IMR-90 (cell line): ENCODE measurements at regions not wholly inside any gene's neighbourhood (a gene's known extent, or its start where the extent isn't known, plus 50 kb on each side); places are given as distances from the start of the nearest gene placed in this dataset.

ENCODE experiments used
- ATAC-seq: fragments of 200-7000 bp; cut with Tn5 transposase; 2 replicates; pipeline ENCODE4 v1.9.1; 2020; ENCODE audit warnings: low read depth, mild to moderate bottlenecking, moderate library complexity
- BruUV-seq: library from RNA; stranded (reverse); fragments of 400-500 nt; replicated peaks from 2 replicates; lab custom pipeline; 2021; lab: Mats Ljungman, UMichigan
- CTCF ChIA-PET: fragments of 300-600 bp; formaldehyde crosslinking; extraction: SDS; loops from one replicate; lab custom pipeline; 2021; ENCODE audit warnings: antibody characterized with exemption; lab: Yijun Ruan, JAX
- POLR2A ChIA-PET: fragments of 300-600 bp; sonication (Branson Sonifier 250); formaldehyde crosslinking; loops from one replicate; lab custom pipeline; 2022; ENCODE audit warnings: antibody characterized with exemption; ENCODE audit not compliant: unreplicated experiment; lab: Charles Lee
- DNase-seq: peaks from one replicate; pipeline ENCODE4 v3.0.0; 2013
- H2AFZ ChIP-seq: replicated peaks from 2 replicates; pipeline ENCODE3; 2013; ENCODE audit warnings: low read length, mild to moderate bottlenecking; ENCODE audit not compliant: poor library complexity
- H2AK5ac ChIP-seq: 2 replicates; pipeline ENCODE4 v1.6.1; 2013; ENCODE audit warnings: low read depth, low read length, inconsistent platforms
- H2AK9ac ChIP-seq: replicated peaks from 2 replicates; pipeline ENCODE3; 2013; ENCODE audit warnings: mild to moderate bottlenecking, low read depth, low read length, moderate library complexity; ENCODE audit not compliant: poor library complexity
- H2BK120ac ChIP-seq: 2 replicates; pipeline ENCODE4 v1.6.1; 2013; ENCODE audit warnings: low read depth, low read length, inconsistent platforms
- H2BK15ac ChIP-seq: 3 replicates; pipeline ENCODE4 v1.6.1; 2013; ENCODE audit warnings: low read depth, low read length, inconsistent platforms
- H2BK20ac ChIP-seq: 2 replicates; pipeline ENCODE4 v1.6.1; 2013; ENCODE audit warnings: low read depth, mild to moderate bottlenecking, inconsistent platforms, low read length, moderate library complexity
- H2BK5ac ChIP-seq: 2 replicates; pipeline ENCODE4 v1.6.1; 2013; ENCODE audit warnings: mild to moderate bottlenecking, low read depth, low read length, inconsistent platforms; ENCODE audit not compliant: poor library complexity, severe bottlenecking
- H3K14ac ChIP-seq: replicated peaks from 2 replicates; pipeline ENCODE4 v1.6.1; 2013; ENCODE audit warnings: low read depth, low read length, inconsistent platforms
- H3K18ac ChIP-seq: 2 replicates; pipeline ENCODE4 v1.6.1; 2013; ENCODE audit warnings: low read depth, low read length, control low read depth
- H3K23ac ChIP-seq: 2 replicates; pipeline ENCODE4 v1.6.1; 2013; ENCODE audit warnings: low read depth, low read length, inconsistent platforms
- H3K27ac ChIP-seq: 2 replicates; pipeline ENCODE4 v1.5.1; 2013; ENCODE audit warnings: mild to moderate bottlenecking, control low read depth, low read length; ENCODE audit not compliant: insufficient read depth
- H3K27me3 ChIP-seq: 2 replicates; pipeline ENCODE4 v1.6.1; 2013; ENCODE audit warnings: low read length; ENCODE audit not compliant: control insufficient read depth, insufficient read depth
- H3K36me3 ChIP-seq: 2 replicates; pipeline ENCODE4 v1.6.1; 2013; ENCODE audit warnings: low read length, mixed read lengths; ENCODE audit not compliant: control insufficient read depth, insufficient read depth
- H3K4ac ChIP-seq: 2 replicates; pipeline ENCODE4 v1.6.1; 2013; ENCODE audit warnings: low read depth, low read length, inconsistent platforms
- H3K4me1 ChIP-seq: 2 replicates; pipeline ENCODE4 v1.6.1; 2013; ENCODE audit warnings: low read length, mixed read lengths; ENCODE audit not compliant: control insufficient read depth, insufficient read depth
- H3K4me2 ChIP-seq: 2 replicates; pipeline ENCODE4 v1.6.1; 2013; ENCODE audit warnings: low read depth, mild to moderate bottlenecking, control low read depth, low read length, moderate library complexity
- H3K4me3 ChIP-seq: 2 replicates; pipeline ENCODE4 v1.5.1; 2013; ENCODE audit warnings: low read depth, mild to moderate bottlenecking, control low read depth, low read length, moderate library complexity; ENCODE audit not compliant: insufficient read depth
- H3K56ac ChIP-seq: 2 replicates; pipeline ENCODE4 v1.6.1; 2013; ENCODE audit warnings: low read length, inconsistent platforms; ENCODE audit not compliant: insufficient read depth; ENCODE audit errors: extremely low read depth
- H3K79me1 ChIP-seq, 2 experiments: 2 replicates each; pipeline ENCODE4 v1.6.1; 2013; ENCODE audit warnings: low read length in 2 of 2, inconsistent platforms in 1 of 2, low read depth in 1 of 2
- H3K9ac ChIP-seq: 2 replicates; pipeline ENCODE4 v1.6.1; 2013; ENCODE audit warnings: low read depth, low read length, control low read depth
- H3K9me1 ChIP-seq: 2 replicates; pipeline ENCODE4 v1.6.1; 2013; ENCODE audit warnings: low read length, inconsistent platforms; ENCODE audit not compliant: insufficient read depth
- H3K9me3 ChIP-seq: 2 replicates; pipeline ENCODE4 v1.6.1; 2013; ENCODE audit warnings: low read length; ENCODE audit not compliant: control insufficient read depth, insufficient read depth
- H4K20me1 ChIP-seq: 2 replicates; pipeline ENCODE4 v1.6.1; 2013; ENCODE audit warnings: low read length, inconsistent platforms; ENCODE audit not compliant: insufficient read depth
- H4K5ac ChIP-seq: 2 replicates; pipeline ENCODE4 v1.6.1; 2013; ENCODE audit warnings: mild to moderate bottlenecking, low read depth, low read length, control low read depth
- H4K8ac ChIP-seq, 2 experiments: 2 replicates each; pipeline ENCODE4 v1.6.1; 2013; ENCODE audit warnings: low read depth in 2 of 2, low read length in 2 of 2, control low read depth in 1 of 2, inconsistent platforms in 1 of 2
- H4K91ac ChIP-seq: 2 replicates; pipeline ENCODE4 v1.6.1; 2013; ENCODE audit warnings: low read depth, low read length, inconsistent platforms; ENCODE audit not compliant: insufficient read depth
- BHLHE40 ChIP-seq: fragments of 150-350 bp; IDR thresholded peaks from 2 replicates; pipeline ENCODE4 v1.6.1; 2016; ENCODE audit warnings: mild to moderate bottlenecking, low read depth, low read length
- CHD1 ChIP-seq: IDR thresholded peaks from 2 replicates; pipeline ENCODE4 v1.6.1; 2012; ENCODE audit warnings: low read depth, low read length, improper control_type of control experiment
- CTCF ChIP-seq: conservative IDR thresholded peaks from 2 replicates; pipeline ENCODE4 v1.5.1; 2012; ENCODE audit warnings: mild to moderate bottlenecking, low read depth, low read length, improper control_type of control experiment
- FOS ChIP-seq: fragments of 150-350 bp; IDR thresholded peaks from 2 replicates; pipeline ENCODE4 v1.6.1; 2016; ENCODE audit warnings: low read depth, low read length
- MXI1 ChIP-seq: IDR thresholded peaks from 2 replicates; pipeline ENCODE4 v1.6.1; 2012; ENCODE audit warnings: low read depth, mild to moderate bottlenecking, low read length, moderate library complexity, borderline replicate concordance
- POLR2A ChIP-seq: IDR thresholded peaks from 2 replicates; pipeline ENCODE4 v1.6.1; 2012; ENCODE audit warnings: mild to moderate bottlenecking, low read depth, low read length
- WGBS, 2 experiments: methylation state at CpG; one replicate each; pipeline versions ENCODE4 v1.1.5 to v1.1.7; 2013; ENCODE audit warnings: missing lambda C conversion rate in 2 of 2; ENCODE audit not compliant: insufficient read length in 1 of 2; ENCODE audit errors: extremely low coverage in 2 of 2; 5-methylcytosine and 5-hydroxymethylcytosine counted together
- dilution Hi-C: fragments of 300-500 bp; cut with HindIII; formaldehyde crosslinking; loops from one replicate; pipeline ENCODE4 v1.14.3; 2018; ENCODE audit warnings: low sequenced_read_pairs; ENCODE audit not compliant: unreplicated experiment
- in situ Hi-C: fragments of 300-500 bp; cut with MboI; formaldehyde crosslinking; loops from 3 replicates; pipeline ENCODE4 v1.14.3; 2019; ENCODE audit warnings: low sequenced_read_pairs, inconsistent platforms, mixed read lengths
- intact Hi-C: fragments of 100-400 bp; cut with micrococcal nuclease; formaldehyde crosslinking; loops from 2 replicates; pipeline ENCODE4 v1.10.0; 2022

- Histone ChIP-seq H4K5ac (no peak overlapping the region), H2AK9ac (no peak overlapping the region), H3K18ac (no peak overlapping the region), H3K4ac (no peak overlapping the region), H3K4me3 (no peak overlapping the region), H3K23ac (no peak overlapping the region), H2BK120ac (no peak overlapping the region), H3K36me3 (no peaks in the 10 kb centered on the region), H3K79me1 (no peaks in the 10 kb centered on the region), H3K27ac (no peak overlapping the region), H3K9me1 (no peaks in the 10 kb centered on the region), H4K20me1 (no peaks in the 10 kb centered on the region), H4K91ac (no peak overlapping the region), H2BK20ac (no peak overlapping the region), H3K4me1 (no peaks in the 10 kb centered on the region), H3K14ac (no peak overlapping the region), H2AK5ac (no peak overlapping the region), H3K9me3 (no peaks in the 10 kb centered on the region), H3K27me3 (no peaks in the 10 kb centered on the region), H3K4me2 (no peak overlapping the region), H2BK5ac (no peak overlapping the region), H3K9ac (no peak overlapping the region), H2BK15ac (no peak overlapping the region), H3K56ac (no peak overlapping the region), H2AFZ (no peak overlapping the region), H4K8ac (no peak overlapping the region)
- intact Hi-C loops: no loop called here
- ATAC-seq (no peak), DNase-seq (no peak)
- no TSS peak for BruUV-seq
- ChIA-PET CTCF (no interaction called here), POLR2A (no interaction called here)
- no CpG with 5 or more reads among the region's 2 CpGs for WGBS, 2 experiments
- TF ChIP-seq CHD1: no peak
- TF ChIP-seq POLR2A: no peak
- TF ChIP-seq FOS: no peak
- TF ChIP-seq BHLHE40: no peak
- TF ChIP-seq CTCF: no peak
- TF ChIP-seq MXI1: no peak
- in situ Hi-C loops: no loop called here
- dilution Hi-C loops: no loop called here
These were observed 954.1 kb upstream of the INTU start for GRCh38 chr4:126678618-126679017.
